Colonic mucosa (tissue), 4 donors: ENCODE measurements at regions not wholly inside any gene's neighbourhood (a gene's known extent, or its start where the extent isn't known, plus 50 kb on each side); places are given as distances from the start of the nearest gene placed in this dataset.

Experiments
- DNase-seq: peaks from one replicate; pipeline ENCODE4 v3.0.0-alpha.2; 2020
- H3K27ac ChIP-seq: fragments of 200-600 bp; one replicate; pipeline ENCODE4 v1.8.0; 2021
- H3K27me3 ChIP-seq: fragments of 200-600 bp; one replicate; pipeline ENCODE4 v1.8.0; 2021
- H3K36me3 ChIP-seq: fragments of 200-600 bp; one replicate; pipeline ENCODE4 v1.8.0; 2021
- H3K4me1 ChIP-seq: fragments of 200-600 bp; one replicate; pipeline ENCODE4 v1.8.0; 2021; ENCODE audit warnings: mild to moderate bottlenecking
- H3K4me3 ChIP-seq: fragments of 200-600 bp; one replicate; pipeline ENCODE4 v1.8.0; 2021
- H3K9ac ChIP-seq, 2 donors: one replicate each; pipeline ENCODE4 v1.7.0; 2013; ENCODE audit warnings: control low read depth in 2 of 2, low read depth in 2 of 2, low read length in 2 of 2
- H3K9me3 ChIP-seq: fragments of 200-600 bp; one replicate; pipeline ENCODE4 v1.8.0; 2021
- intact Hi-C: fragments of 100-400 bp; cut with DNase I; formaldehyde crosslinking; loops from one replicate; pipeline ENCODE4 v1.14.1; 2022
- TF ChIP-seq, protein P1 (sequence below): fragments of 200-600 bp; IDR thresholded peaks from one replicate; pipeline ENCODE4 v1.8.0; 2022; ENCODE audit warnings: antibody characterized with exemption, mild to moderate bottlenecking
- donor health status: healthy.
- donor health status: DM: no; HTN: no; CAD: no.
- donor health status: DM: no; HTN: no; CAD: no.

DNA sequence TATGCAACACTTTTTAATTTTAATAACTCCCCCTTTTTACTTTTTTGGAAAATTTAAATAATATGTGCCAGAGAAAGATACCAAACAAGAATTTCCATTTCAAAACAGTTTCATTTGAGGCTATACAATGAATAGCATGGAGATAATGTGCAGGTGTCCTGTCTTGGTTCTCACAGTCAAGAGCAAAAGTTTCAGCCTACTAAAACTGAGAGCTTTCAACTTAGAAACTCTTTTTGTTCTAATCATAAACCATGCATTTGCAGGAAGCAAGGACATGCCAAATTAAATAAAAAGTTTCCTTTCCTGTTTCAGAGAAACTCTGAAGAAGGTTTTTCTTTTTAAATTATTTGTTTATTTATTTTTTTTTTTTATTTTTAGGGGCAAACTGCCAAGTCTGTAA lies 1165.6 kb upstream of the SEMA6A start:
- no peak for DNase-seq
- Histone ChIP-seq H3K27ac (no peak overlapping the region), H3K36me3 (no peaks in the 10 kb centered on the region), H3K9ac (no peak overlapping the region), H3K27me3 (no peaks in the 10 kb centered on the region), H3K9me3 (no peaks in the 10 kb centered on the region), H3K4me3 (no peak overlapping the region), H3K4me1 (no peaks in the 10 kb centered on the region)
- TF ChIP-seq, protein P1, sequence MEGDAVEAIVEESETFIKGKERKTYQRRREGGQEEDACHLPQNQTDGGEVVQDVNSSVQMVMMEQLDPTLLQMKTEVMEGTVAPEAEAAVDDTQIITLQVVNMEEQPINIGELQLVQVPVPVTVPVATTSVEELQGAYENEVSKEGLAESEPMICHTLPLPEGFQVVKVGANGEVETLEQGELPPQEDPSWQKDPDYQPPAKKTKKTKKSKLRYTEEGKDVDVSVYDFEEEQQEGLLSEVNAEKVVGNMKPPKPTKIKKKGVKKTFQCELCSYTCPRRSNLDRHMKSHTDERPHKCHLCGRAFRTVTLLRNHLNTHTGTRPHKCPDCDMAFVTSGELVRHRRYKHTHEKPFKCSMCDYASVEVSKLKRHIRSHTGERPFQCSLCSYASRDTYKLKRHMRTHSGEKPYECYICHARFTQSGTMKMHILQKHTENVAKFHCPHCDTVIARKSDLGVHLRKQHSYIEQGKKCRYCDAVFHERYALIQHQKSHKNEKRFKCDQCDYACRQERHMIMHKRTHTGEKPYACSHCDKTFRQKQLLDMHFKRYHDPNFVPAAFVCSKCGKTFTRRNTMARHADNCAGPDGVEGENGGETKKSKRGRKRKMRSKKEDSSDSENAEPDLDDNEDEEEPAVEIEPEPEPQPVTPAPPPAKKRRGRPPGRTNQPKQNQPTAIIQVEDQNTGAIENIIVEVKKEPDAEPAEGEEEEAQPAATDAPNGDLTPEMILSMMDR: no peak
- intact Hi-C loops: no loop called here

DNA sequence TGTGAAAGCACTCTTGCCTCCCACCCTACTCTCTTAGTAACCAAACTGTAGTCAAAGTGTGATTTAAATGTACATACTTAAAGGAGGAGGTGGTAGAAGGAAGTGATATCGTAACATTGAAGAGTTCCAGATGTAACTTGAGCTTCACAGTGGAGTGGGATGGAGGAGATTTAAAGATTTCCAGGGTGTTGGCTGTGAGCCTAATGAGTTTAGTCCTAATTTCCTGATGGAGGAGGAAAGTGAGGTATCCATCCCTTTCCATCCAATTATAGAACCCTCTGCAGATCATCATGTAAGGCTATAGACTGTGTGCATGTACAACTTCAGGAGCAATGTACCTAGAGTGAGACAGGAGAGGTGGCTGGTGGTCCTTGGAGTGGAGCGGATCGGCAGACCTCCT lies 1163.9 kb upstream of the SEMA6A start:
- H3K36me3 ChIP-seq: no peaks in the 10 kb centered on the region
- DNase-seq: no peak
- TF ChIP-seq, protein P1: no peak
- H3K9ac ChIP-seq: no peak overlapping the region
- no peak overlapping the region for H3K27ac ChIP-seq
- no peaks in the 10 kb centered on the region for H3K9me3 ChIP-seq
- no peaks in the 10 kb centered on the region for H3K27me3 ChIP-seq
- no peak overlapping the region for H3K4me3 ChIP-seq
- intact Hi-C loops: no loop called here
- no peaks in the 10 kb centered on the region for H3K4me1 ChIP-seq

DNA sequence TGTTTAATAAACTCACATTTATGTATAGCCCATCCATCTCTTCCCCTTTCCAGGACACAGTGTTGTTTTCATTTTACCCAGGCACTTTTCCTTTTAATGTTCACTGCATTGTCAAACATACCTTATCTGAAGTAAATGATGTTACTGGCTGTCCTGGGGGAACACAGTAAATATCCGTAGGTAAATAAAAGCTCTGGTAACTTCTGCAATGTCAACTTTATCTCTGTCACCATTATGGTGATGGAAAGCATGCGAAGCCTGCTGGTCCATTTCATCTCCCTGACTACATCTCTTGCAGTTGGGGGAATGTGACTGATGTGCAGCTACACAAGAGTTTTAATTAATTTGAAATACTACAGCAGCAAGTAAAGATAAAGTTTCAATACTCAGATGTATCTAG lies 1162.1 kb upstream of the SEMA6A start:
- H3K27ac ChIP-seq: no peak overlapping the region
- H3K27me3 ChIP-seq: no peaks in the 10 kb centered on the region
- H3K9me3 ChIP-seq: no peaks in the 10 kb centered on the region
- no peak overlapping the region for H3K9ac ChIP-seq
- no peak for DNase-seq
- TF ChIP-seq, protein P1: no peak
- H3K4me1 ChIP-seq: no peaks in the 10 kb centered on the region
- H3K36me3 ChIP-seq: no peaks in the 10 kb centered on the region
- no peak overlapping the region for H3K4me3 ChIP-seq
- intact Hi-C loops: no loop called here

DNA sequence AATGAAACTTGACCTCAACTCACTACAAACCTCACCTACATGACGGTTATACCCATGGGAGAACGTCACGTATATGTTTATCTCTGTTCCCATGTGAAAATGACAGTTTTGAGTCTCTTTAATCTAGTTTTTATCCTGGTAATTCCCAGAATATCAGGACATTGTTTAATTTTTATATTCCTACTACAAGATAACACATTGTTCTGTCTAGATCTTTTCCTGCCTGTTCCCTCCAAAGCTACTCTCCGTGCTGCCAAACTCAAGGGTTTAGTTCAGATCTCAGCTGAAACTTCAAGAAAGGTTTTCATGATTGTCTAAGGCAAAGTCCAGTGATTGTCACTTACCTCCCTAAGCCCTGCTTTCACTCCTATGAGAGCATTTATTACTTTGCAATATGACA lies 1159.4 kb upstream of the SEMA6A start:
- Histone ChIP-seq H3K9ac (no peak overlapping the region), H3K4me1 (no peaks in the 10 kb centered on the region), H3K27me3 (no peaks in the 10 kb centered on the region), H3K27ac (no peak overlapping the region), H3K4me3 (no peak overlapping the region), H3K9me3 (no peaks in the 10 kb centered on the region), H3K36me3 (no peaks in the 10 kb centered on the region)
- intact Hi-C loops: no loop called here
- TF ChIP-seq, protein P1: no peak
- no peak for DNase-seq

DNA sequence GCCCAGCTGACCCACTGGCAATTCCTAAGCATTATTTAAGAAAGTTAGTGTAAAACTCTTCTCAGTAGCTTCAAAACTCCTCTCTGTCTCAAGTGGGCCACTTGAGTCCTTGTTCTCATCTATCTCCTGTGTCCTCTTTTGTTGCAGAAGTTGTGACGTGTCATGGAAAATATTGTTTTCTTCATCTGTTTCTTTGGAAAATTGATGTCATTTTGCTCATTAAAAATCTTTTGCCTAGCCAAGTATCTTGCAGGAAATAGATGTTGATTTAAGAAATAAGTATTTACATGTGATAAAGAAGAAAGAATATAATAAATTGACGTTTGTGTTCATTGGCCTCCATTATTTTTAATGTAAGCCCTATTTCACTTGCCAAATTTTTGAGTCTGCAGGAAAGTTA lies 1158.4 kb upstream of the SEMA6A start:
- no peaks in the 10 kb centered on the region for H3K36me3 ChIP-seq
- no peaks in the 10 kb centered on the region for H3K4me1 ChIP-seq
- no peak overlapping the region for H3K27ac ChIP-seq
- TF ChIP-seq, protein P1: no peak
- no peaks in the 10 kb centered on the region for H3K27me3 ChIP-seq
- H3K9ac ChIP-seq: no peak overlapping the region
- H3K4me3 ChIP-seq: no peak overlapping the region
- intact Hi-C loops: no loop called here
- DNase-seq: no peak
- H3K9me3 ChIP-seq: no peaks in the 10 kb centered on the region

DNA sequence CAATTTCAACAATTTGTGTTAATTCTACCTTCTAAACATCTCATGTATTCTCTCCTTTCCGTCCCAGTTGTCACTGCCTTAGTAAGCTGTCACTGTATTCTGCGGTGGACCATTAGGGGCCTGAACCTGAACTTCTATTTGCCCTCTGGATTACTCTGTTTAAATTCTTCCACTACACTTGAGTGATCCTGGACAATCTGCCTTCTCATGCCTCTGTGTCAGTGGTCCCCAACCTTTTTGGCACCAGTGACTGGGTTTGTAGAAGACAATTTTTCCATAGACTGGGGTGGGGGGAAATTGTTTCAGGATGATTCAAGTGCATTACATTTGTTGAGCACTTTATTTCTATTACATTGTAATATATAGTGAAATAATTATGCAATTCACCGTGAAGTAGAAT lies 1157.6 kb upstream of the SEMA6A start:
- no peak for DNase-seq
- Histone ChIP-seq H3K4me1 (no peaks in the 10 kb centered on the region), H3K36me3 (no peaks in the 10 kb centered on the region), H3K27ac (no peak overlapping the region), H3K9me3 (no peaks in the 10 kb centered on the region), H3K9ac (no peak overlapping the region), H3K27me3 (no peaks in the 10 kb centered on the region), H3K4me3 (no peak overlapping the region)
- TF ChIP-seq, protein P1: no peak
- intact Hi-C loops: no loop called here
